Activated CD8-positive, alpha-beta T cell treated with anti-CD3 and anti-CD28 coated beads for 36 hours (primary cell): ENCODE measurements at regions not wholly inside any gene's neighbourhood (a gene's known extent, or its start where the extent isn't known, plus 50 kb on each side); places are given as distances from the start of the nearest gene placed in this dataset.

Experiments
- ATAC-seq: fragments of 200-7000 bp; cut with Tn5 transposase; one replicate; pipeline ENCODE4 v1.10.0; 2021; ENCODE audit warnings: mild to moderate bottlenecking, moderate library complexity
- CTCF ChIA-PET: fragments of 350-600 bp; sonication (Branson Sonifier 250); formaldehyde crosslinking; loops from one replicate; lab custom pipeline; 2021; ENCODE audit warnings: antibody characterized with exemption; lab: Charles Lee
- POLR2A ChIA-PET: fragments of 350-600 bp; sonication (Branson Sonifier 250); formaldehyde crosslinking; loops from one replicate; lab custom pipeline; 2021; ENCODE audit warnings: antibody characterized with exemption; lab: Charles Lee
- DNase-seq: peaks from one replicate; pipeline ENCODE4 v3.0.0-alpha.2; 2020
- H3K27ac Mint-ChIP-seq: one replicate; pipeline ENCODE4 v1.8.0; 2021; ENCODE audit warnings: mild to moderate bottlenecking, mixed read lengths
- H3K27me3 Mint-ChIP-seq: one replicate; pipeline ENCODE4 v1.8.0; 2021; ENCODE audit warnings: mixed read lengths
- H3K36me3 Mint-ChIP-seq: one replicate; pipeline ENCODE4 v1.8.0; 2021; ENCODE audit warnings: low read depth, mixed read lengths
- H3K4me1 Mint-ChIP-seq: one replicate; pipeline ENCODE4 v1.8.0; 2021; ENCODE audit warnings: low read depth, mixed read lengths
- H3K4me3 Mint-ChIP-seq: one replicate; pipeline ENCODE4 v1.8.0; 2021; ENCODE audit warnings: mild to moderate bottlenecking, moderate library complexity, mixed read lengths
- H3K9me3 Mint-ChIP-seq: one replicate; pipeline ENCODE4 v1.8.0; 2021; ENCODE audit warnings: mixed read lengths
- intact Hi-C: fragments of 100-400 bp; cut with micrococcal nuclease; formaldehyde crosslinking; loops from one replicate; pipeline ENCODE4 v1.10.0; 2022
- TF ChIP-seq, protein P1 (sequence below): fragments of 200-600 bp; IDR thresholded peaks from one replicate; pipeline ENCODE4 v1.8.0; 2022; ENCODE audit warnings: antibody characterized with exemption, mild to moderate bottlenecking

DNA sequence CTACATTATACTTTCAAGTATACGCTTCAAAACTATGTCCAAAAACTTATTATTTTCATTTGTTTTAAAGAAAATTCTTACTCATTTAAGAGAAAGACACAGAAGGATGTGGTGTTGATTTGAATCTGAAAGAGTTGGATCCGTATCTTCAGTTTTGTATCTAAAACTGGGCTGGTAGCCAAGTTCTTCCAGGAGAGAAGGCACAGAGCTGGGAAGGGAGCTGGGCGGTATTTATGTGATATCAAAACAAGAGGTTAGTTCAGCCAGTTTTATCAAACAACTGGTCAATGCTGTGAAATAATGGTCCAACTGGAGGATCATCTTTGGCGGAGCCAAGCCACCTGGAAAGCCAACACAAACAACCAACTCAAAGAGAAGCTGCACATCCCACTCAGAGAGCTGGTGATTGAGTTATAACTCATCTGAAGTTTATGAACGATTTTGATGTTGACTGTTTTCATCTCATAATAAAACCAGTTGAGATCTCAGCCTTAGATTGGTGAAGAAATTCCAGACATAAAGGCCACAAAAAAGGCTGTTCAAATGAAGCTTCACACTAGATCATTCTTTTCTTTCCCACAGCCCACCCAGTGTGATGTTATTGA lies 489.6 kb upstream of the RASGRP1 start:
- H3K27ac Mint-ChIP-seq: no peak overlapping the region
- H3K4me3 Mint-ChIP-seq: no peak overlapping the region
- H3K9me3 Mint-ChIP-seq: peaks cover 5% of the 10 kb centered on the region
- ChIA-PET CTCF (no interaction called here), POLR2A (no interaction called here)
- TF ChIP-seq, protein P1, sequence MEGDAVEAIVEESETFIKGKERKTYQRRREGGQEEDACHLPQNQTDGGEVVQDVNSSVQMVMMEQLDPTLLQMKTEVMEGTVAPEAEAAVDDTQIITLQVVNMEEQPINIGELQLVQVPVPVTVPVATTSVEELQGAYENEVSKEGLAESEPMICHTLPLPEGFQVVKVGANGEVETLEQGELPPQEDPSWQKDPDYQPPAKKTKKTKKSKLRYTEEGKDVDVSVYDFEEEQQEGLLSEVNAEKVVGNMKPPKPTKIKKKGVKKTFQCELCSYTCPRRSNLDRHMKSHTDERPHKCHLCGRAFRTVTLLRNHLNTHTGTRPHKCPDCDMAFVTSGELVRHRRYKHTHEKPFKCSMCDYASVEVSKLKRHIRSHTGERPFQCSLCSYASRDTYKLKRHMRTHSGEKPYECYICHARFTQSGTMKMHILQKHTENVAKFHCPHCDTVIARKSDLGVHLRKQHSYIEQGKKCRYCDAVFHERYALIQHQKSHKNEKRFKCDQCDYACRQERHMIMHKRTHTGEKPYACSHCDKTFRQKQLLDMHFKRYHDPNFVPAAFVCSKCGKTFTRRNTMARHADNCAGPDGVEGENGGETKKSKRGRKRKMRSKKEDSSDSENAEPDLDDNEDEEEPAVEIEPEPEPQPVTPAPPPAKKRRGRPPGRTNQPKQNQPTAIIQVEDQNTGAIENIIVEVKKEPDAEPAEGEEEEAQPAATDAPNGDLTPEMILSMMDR: no peak
- DNase-seq (no peak), ATAC-seq (no peak)
- intact Hi-C loops: no loop called here
- no peaks in the 10 kb centered on the region for H3K4me1 Mint-ChIP-seq
- peaks cover 4% of the 10 kb centered on the region for H3K27me3 Mint-ChIP-seq
- H3K36me3 Mint-ChIP-seq: no peaks in the 10 kb centered on the region

DNA sequence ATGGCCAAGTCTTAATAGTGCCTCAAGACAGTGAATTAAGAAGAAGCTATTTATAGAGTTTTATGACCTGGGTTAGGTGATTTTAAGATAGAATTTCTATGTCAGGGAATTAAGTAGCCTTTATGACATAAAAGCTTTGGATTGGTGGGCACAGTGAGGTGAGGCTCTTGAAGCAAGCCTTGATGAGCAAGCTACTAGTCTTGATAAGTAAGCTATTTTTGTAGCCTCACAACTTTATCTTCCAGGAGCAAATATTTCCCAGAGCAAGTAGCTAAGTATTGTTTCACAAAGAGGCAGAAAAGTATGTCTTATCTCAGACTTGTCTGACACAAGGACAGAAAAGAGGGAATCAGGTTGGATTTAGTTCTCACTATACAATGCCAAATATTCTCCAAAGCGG lies 491.7 kb upstream of the RASGRP1 start:
- no peaks in the 10 kb centered on the region for H3K4me1 Mint-ChIP-seq
- DNase-seq: no peak
- ChIA-PET CTCF (no interaction called here), POLR2A (no interaction called here)
- intact Hi-C loops: no loop called here
- peaks cover 3% of the 10 kb centered on the region for H3K27me3 Mint-ChIP-seq
- ATAC-seq: no peak
- no peak overlapping the region for H3K27ac Mint-ChIP-seq
- TF ChIP-seq, protein P1: no peak
- no peaks in the 10 kb centered on the region for H3K9me3 Mint-ChIP-seq
- no peak overlapping the region for H3K4me3 Mint-ChIP-seq
- H3K36me3 Mint-ChIP-seq: no peaks in the 10 kb centered on the region

DNA sequence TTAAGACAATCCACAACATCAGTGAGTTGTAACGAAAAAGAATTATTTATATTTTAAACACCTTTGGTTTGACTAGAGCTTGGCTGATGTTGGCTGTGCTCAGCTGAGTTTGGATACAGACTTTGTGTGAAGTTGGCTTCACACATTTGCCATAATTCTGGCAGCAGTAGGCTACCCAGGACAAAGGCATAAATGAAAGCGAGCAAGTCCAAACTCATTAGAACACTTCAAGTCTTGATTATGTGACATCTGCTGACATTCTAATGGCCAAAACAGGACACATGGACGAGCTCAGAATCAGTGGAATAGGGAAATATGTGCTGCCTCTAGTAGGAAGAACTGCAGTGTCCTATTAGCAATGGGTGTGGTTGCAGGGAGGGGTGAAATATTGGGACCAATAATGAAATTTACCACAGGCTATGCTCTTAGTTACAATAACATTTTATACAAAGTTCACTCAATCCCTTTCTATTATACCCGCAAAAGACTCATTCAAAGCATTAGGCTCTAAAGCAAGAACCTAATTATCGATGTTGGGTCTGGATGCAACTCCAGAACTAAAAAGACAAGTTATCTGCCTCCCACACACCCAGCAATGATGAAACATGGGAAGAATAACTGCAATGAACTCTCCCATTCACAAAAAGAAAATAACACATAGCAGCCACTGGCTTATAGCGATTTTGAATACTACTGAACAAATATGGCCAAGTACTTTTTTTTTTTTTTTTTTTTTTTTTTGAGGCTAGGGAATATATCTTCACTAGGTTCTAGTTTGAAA lies 493.9 kb upstream of the RASGRP1 start:
- ChIA-PET CTCF (no interaction called here), POLR2A (no interaction called here)
- Mint-ChIP-seq H3K9me3 (no peaks in the 10 kb centered on the region), H3K27ac (no peak overlapping the region), H3K4me3 (no peak overlapping the region), H3K4me1 (no peaks in the 10 kb centered on the region), H3K27me3 (peaks cover 6% of the 10 kb centered on the region), H3K36me3 (no peaks in the 10 kb centered on the region)
- DNase-seq (no peak), ATAC-seq (no peak)
- intact Hi-C loops: no loop called here
- TF ChIP-seq, protein P1: no peak

DNA sequence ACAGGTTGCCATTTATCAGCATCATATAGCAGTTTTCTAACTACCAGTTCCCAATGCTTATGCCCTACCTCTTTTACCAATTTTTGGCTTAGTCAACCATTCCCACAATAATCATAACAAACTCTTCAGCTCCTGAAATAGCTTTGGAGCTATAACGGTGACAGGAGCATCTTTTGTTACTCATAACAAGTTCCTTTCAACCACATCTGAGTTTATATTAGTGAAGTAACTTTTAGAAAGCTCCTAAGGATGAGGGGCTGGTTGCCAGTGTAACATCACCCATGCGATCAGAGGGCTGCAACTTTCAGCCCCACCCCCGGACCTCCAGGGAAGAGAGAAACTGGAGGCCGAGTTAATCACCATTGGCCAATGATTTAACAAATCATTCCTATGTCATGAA lies 495.3 kb upstream of the RASGRP1 start:
- Mint-ChIP-seq H3K4me3 (no peak overlapping the region), H3K27me3 (peaks cover 8% of the 10 kb centered on the region), H3K36me3 (no peaks in the 10 kb centered on the region), H3K9me3 (no peaks in the 10 kb centered on the region), H3K27ac (no peak overlapping the region), H3K4me1 (no peaks in the 10 kb centered on the region)
- ChIA-PET POLR2A (no interaction called here), CTCF (no interaction called here)
- no peak for ATAC-seq
- no peak for DNase-seq
- TF ChIP-seq, protein P1: no peak
- intact Hi-C loops: no loop called here

DNA sequence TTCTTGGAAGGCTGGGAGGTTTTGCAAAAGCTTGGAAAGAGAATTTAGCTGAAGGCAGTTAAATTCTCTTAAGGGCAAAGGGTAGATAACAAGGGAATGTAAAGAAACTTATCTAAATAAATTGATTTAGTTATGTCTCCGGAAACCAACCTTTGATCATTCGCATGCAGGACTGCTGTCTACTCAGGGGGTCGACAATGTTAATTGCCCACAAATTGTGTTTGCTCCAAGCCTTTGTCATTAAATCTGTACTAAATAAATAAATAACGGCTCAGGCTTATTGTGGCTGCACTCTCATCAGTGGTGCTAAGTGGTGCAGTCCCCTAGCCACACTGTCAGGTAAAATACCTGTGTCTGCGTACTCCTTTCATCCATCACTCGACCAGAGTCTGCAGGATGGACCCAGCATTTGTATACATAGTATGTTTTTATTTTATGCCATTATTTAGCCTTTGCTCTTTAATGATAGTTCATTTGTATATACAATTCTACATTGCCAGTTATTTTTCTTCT lies 497.4 kb upstream of the RASGRP1 start:
- H3K4me3 Mint-ChIP-seq: no peak overlapping the region
- DNase-seq (no peak), ATAC-seq (no peak)
- peaks cover 10% of the 10 kb centered on the region for H3K27me3 Mint-ChIP-seq
- no peaks in the 10 kb centered on the region for H3K36me3 Mint-ChIP-seq
- CTCF ChIA-PET: no interaction called here
- intact Hi-C loops: no loop called here
- no peak overlapping the region for H3K27ac Mint-ChIP-seq
- no peaks in the 10 kb centered on the region for H3K9me3 Mint-ChIP-seq
- TF ChIP-seq, protein P1: no peak
- no peaks in the 10 kb centered on the region for H3K4me1 Mint-ChIP-seq
- POLR2A ChIA-PET: no interaction called here
